ENCODE measurements at regions not wholly inside any gene's neighbourhood (a gene's known extent, or its start where the extent isn't known, plus 50 kb on each side); places are given as distances from the start of the nearest gene placed in this dataset.

DNA sequence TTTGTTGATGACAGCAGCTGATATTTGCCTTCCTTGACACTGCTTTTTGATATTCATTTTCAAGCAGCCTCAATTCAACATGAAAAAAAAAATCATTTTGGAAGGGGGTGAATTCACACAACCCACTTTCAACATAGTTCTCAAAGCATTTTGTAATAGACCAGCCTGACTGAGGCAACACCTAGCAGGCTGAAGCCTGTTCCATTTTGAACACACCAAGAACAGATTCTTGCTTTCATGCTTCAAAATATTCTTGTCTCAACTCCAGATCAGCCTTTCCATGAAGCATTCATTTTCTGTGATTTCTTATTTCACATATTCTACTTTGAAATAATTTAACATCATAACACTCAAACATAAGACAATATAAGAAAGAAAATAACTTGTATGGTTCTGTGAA lies 812.6 kb upstream of the POU3F3 start:
- no peak for TF ChIP-seq SUZ12 (IDR thresholded peaks at IDR 0.05)
- no peak for TF ChIP-seq FOXK2 (IDR thresholded peaks at IDR 0.05)
- TF ChIP-seq BHLHE40 (IDR thresholded peaks at IDR 0.05; ENCODE audit: borderline replicate concordance) = no peak
- TF ChIP-seq, protein P1, sequence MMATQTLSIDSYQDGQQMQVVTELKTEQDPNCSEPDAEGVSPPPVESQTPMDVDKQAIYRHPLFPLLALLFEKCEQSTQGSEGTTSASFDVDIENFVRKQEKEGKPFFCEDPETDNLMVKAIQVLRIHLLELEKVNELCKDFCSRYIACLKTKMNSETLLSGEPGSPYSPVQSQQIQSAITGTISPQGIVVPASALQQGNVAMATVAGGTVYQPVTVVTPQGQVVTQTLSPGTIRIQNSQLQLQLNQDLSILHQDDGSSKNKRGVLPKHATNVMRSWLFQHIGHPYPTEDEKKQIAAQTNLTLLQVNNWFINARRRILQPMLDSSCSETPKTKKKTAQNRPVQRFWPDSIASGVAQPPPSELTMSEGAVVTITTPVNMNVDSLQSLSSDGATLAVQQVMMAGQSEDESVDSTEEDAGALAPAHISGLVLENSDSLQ (IDR thresholded peaks at IDR 0.05) = no peak
- TF ChIP-seq TARDBP (IDR thresholded peaks at IDR 0.05) = no peak
- no peak for TF ChIP-seq ZNF384 (IDR thresholded peaks at IDR 0.05)
- no peak for TF ChIP-seq FOXA1 (IDR thresholded peaks at IDR 0.05)
- TF ChIP-seq SP1 (IDR thresholded peaks at IDR 0.05) = no peak
- TF ChIP-seq ELF4 (IDR thresholded peaks at IDR 0.05) = no peak
- no peak for TF ChIP-seq FOXM1 (IDR thresholded peaks at IDR 0.05; ENCODE audit: borderline replicate concordance)
- TF ChIP-seq LEF1 (IDR thresholded peaks at IDR 0.05; ENCODE audit: borderline replicate concordance) = no peak
- TF ChIP-seq CTBP1 (IDR thresholded peaks at IDR 0.05; ENCODE audit: borderline replicate concordance) = no peak
- no peak for TF ChIP-seq HDGF (IDR thresholded peaks at IDR 0.05; ENCODE audit: borderline replicate concordance)
